Stimulated activated CD4-positive, alpha-beta T cell treated with anti-CD3 and anti-CD28 coated beads, TNF-alpha, amount 100 ng/mL, for 4 hours (primary cell): ENCODE measurements at regions not wholly inside any gene's neighbourhood (a gene's known extent, or its start where the extent isn't known, plus 50 kb on each side); places are given as distances from the start of the nearest gene placed in this dataset.
"Not testable (repeated sequence)": the region's sequence is repeated elsewhere in the genome, so short reads cannot be mapped to it uniquely, and the experiment has no call there.

Experiments
- DNase-seq, 3 experiments: peaks; one replicate each; pipeline ENCODE4 v3.0.0-alpha.2; 2020; ENCODE audit warnings: low read depth in 3 of 3

- DNase-seq, result peak; percentile 25 to 54 (median 27)
These were observed 64.3 kb upstream of the DDHD1 start for GRCh38 chr14:53217316-53217994.

- not testable (repeated sequence) for DNase-seq
These were observed 63.8 kb upstream of the DDHD1 start for GRCh38 chr14:53216955-53217315.

- DNase-seq, result not testable (repeated sequence)
These were observed 63.4 kb upstream of the DDHD1 start for GRCh38 chr14:53216478-53216877.

GRCh38 chr14:53215101-53215500 lies 62.0 kb upstream of the DDHD1 start:
- DNase-seq, result no peak

GRCh38 chr14:53214384-53214783 lies 61.3 kb upstream of the DDHD1 start:
- no peak for DNase-seq

GRCh38 chr14:53213761-53214160 lies 60.6 kb upstream of the DDHD1 start:
- DNase-seq, result no peak

- DNase-seq, result no peak
These were observed 56.2 kb upstream of the DDHD1 start for GRCh38 chr14:53209370-53209769.
